ENCODE measurements at regions not wholly inside any gene's neighbourhood (a gene's known extent, or its start where the extent isn't known, plus 50 kb on each side); places are given as distances from the start of the nearest gene placed in this dataset.

DNA sequence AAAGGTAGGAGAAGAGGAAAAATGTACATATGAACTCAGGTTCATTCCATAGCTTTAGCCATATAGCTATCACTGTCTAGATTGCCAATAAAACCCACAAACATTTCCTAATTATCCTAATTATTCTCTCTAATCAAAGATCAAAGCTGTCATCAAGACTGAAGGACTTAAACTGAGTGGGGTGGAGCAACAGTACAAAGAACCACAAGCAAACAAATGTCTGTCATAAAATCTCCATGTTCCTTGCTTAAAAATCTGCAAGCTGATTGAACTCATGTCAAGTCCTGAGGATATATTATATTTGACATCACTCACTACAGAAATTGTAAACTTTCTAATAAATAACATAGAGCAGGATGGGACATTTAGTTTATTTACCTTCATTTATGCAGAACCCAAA is 315.9 kb downstream of the SNX13 start:
- no peaks in the 10 kb centered on the region for H3K27me3 Mint-ChIP-seq
- H3K4me1 Mint-ChIP-seq: no peaks in the 10 kb centered on the region
- ATAC-seq (ENCODE audit: low read depth in 2 of 2) (no peak), DNase-seq (no peak)
- no peak overlapping the region for H3K4me3 Mint-ChIP-seq
- no peak overlapping the region for H3K27ac Mint-ChIP-seq
- H3K36me3 Mint-ChIP-seq: no peaks in the 10 kb centered on the region
- peaks cover 0 to 4% (median 0%) of the 10 kb centered on the region in 7 donors for H3K9me3 Mint-ChIP-seq

DNA sequence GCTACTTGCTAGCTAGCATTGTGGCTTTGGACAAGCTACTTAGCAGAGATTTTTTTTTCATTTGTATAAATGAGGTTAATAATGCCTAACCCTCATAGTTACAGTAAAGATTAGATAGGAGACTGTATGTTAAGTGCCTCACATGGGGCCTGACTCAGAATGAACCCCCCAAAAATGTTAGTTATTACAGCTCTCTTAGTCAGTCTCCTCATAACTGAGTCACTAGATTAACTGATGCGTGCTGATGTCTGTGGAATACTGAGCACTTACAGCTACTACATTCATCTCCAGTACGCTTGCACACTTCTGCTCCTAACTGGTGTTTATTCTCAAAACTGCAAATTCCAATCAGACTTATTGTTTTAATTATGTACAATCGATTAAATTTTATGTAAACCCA is 315.3 kb downstream of the SNX13 start:
- Mint-ChIP-seq H3K9me3 (peaks cover 0 to 4% (median 0%) of the 10 kb centered on the region in 7 donors), H3K27me3 (no peaks in the 10 kb centered on the region), H3K4me1 (no peaks in the 10 kb centered on the region), H3K36me3 (no peaks in the 10 kb centered on the region), H3K27ac (no peak overlapping the region), H3K4me3 (no peak overlapping the region)
- DNase-seq: no peak
- ATAC-seq (ENCODE audit: low read depth in 2 of 2): no peak

- no peak overlapping the region for H3K27ac Mint-ChIP-seq
- H3K36me3 Mint-ChIP-seq: no peaks in the 10 kb centered on the region
- peaks cover 0 to 2% (median 0%) of the 10 kb centered on the region in 7 donors for H3K9me3 Mint-ChIP-seq
- H3K4me3 Mint-ChIP-seq: no peak overlapping the region
- no peak for DNase-seq
- H3K4me1 Mint-ChIP-seq: no peaks in the 10 kb centered on the region
- no peaks in the 10 kb centered on the region for H3K27me3 Mint-ChIP-seq
- no peak for ATAC-seq (ENCODE audit: low read depth in 2 of 2)
Observed at GRCh38 chr7:17626235-17626634, 314.1 kb downstream of the SNX13 start.

DNA sequence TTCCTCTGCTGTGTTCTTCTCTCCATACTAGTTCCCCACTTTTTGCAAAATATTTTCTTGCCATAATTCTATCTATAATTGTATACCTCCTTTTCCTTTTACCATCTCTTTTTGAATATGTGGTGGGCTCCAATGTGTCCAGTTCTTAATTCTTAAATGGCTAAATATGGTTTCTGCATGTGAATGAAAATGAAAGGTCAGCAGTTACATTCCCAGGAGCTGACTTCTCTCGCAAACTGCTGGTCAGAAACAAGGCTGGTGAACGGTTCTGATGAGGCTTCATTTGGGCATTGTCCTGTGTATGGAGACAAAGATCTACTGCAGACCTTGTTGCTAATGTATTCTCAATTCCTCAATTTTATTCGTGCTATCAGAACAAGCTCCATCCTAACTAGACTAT is 309.2 kb downstream of the SNX13 start:
- Mint-ChIP-seq H3K9me3 (peaks cover 0 to 3% (median 0%) of the 10 kb centered on the region in 7 donors), H3K4me1 (no peaks in the 10 kb centered on the region), H3K27me3 (no peaks in the 10 kb centered on the region), H3K4me3 (no peak overlapping the region), H3K36me3 (no peaks in the 10 kb centered on the region), H3K27ac (no peak overlapping the region)
- ATAC-seq (ENCODE audit: low read depth in 2 of 2): no peak
- no peak for DNase-seq

DNA sequence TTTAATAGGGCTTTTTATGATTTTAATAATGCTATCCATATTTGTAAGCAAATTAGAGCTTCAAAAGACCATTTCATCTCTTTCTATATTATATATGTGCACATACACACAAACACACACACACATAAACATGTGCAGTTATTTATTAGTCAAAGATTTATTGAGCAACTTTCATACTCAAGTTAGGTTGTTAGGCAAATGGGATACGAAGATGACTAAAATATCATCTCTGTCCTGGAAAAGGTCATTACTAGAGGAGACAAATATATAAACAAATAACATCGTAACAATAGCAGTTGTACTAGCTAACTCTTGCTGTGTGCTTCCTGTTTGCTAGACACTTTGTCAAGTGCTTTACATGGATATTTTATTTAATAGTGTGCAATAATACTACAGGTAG is 307.9 kb downstream of the SNX13 start:
- H3K27me3 Mint-ChIP-seq: peaks cover 0 to 5% (median 0%) of the 10 kb centered on the region in 3 donors
- ATAC-seq (ENCODE audit: low read depth in 2 of 2) (no peak), DNase-seq (no peak)
- no peak overlapping the region for H3K27ac Mint-ChIP-seq
- no peaks in the 10 kb centered on the region for H3K4me1 Mint-ChIP-seq
- peaks cover 0 to 3% (median 0%) of the 10 kb centered on the region in 7 donors for H3K9me3 Mint-ChIP-seq
- H3K36me3 Mint-ChIP-seq: no peaks in the 10 kb centered on the region
- H3K4me3 Mint-ChIP-seq: no peak overlapping the region

DNA sequence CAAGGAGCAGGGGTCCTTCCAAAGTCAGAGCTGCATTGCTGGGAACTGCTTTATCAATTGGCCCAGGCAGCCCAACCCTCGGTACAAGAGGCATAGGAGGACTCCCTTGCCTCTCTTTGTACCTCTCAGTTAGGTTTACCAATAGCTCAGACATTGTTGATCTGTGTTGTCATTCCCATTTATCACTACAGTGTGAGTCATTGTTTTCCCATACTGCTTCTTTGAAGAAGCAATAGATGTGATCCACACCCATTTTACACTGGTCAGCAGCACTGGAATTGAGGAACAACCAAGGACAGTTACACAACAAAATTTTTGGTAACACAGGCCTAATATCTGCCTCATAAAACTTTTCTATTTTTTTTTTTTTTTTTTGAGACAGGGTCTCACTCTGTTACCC is 307.2 kb downstream of the SNX13 start:
- ATAC-seq (ENCODE audit: low read depth in 2 of 2): no peak
- no peak overlapping the region for H3K4me3 Mint-ChIP-seq
- H3K27me3 Mint-ChIP-seq: peaks cover 0 to 9% (median 0%) of the 10 kb centered on the region in 3 donors
- no peak overlapping the region for H3K27ac Mint-ChIP-seq
- DNase-seq: no peak
- no peaks in the 10 kb centered on the region for H3K4me1 Mint-ChIP-seq
- peaks cover 0 to 3% (median 0%) of the 10 kb centered on the region in 7 donors for H3K9me3 Mint-ChIP-seq
- no peaks in the 10 kb centered on the region for H3K36me3 Mint-ChIP-seq

DNA sequence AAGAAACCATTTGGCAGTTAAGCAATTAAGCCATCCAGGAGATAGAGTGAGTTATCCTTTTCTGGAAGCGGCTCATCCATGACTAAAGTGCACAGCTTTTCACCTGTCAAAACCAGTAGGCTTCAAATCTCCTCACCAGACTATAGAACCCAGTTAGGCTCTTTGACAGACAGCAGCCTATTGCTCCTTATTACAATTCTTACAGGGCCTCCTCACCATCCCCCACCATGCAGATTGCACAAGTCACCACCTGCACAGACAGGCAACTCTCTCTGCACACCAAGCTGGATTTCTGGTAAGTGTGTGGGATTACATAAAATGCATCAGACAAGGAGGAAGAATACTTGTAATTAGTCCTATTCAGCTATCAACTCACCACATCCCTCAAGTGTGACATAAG is 301.6 kb downstream of the SNX13 start:
- DNase-seq: no peak
- Mint-ChIP-seq H3K9me3 (peaks cover 1 to 10% (median 6%) of the 10 kb centered on the region in 7 donors), H3K4me3 (no peak overlapping the region), H3K36me3 (peaks cover 6 to 8% of the 10 kb centered on the region in 2 donors), H3K4me1 (no peaks in the 10 kb centered on the region), H3K27me3 (peaks cover 0 to 9% (median 4%) of the 10 kb centered on the region in 3 donors), H3K27ac (no peak overlapping the region)
- no peak for ATAC-seq (ENCODE audit: low read depth in 2 of 2)

DNA sequence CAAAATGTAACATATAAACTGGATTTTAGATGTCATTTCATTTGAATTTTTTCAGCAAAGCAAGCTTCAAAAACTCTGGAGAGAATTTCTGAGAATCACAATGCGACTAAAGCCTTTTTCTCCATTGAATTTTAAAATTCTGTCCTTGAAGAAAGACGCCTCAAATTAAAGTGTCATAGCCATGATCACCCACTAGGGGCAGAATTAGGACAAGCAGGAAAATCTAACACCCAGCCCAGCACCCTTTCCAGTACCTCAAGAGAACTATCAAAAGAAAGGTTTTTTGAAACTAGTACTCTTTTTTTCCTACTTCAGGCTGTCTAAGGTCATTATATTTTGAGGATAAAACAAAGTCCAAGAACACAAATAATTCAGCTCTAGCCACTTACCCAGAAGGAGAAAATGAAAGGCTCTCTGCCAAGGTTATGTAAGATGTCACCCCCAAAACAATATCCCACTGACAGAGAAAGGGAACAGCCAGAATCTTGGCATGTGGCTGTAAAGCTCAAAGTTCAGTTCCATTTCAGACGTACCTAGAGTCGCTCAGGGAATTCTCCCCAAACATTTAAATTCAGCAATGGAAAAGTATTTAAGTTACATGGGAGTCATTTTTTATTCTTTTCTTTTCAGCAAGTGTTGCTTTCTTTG is 299.4 kb downstream of the SNX13 start:
- Mint-ChIP-seq H3K36me3 (peaks cover 6 to 8% of the 10 kb centered on the region in 2 donors), H3K27ac (no peak overlapping the region), H3K4me3 (no peak overlapping the region), H3K27me3 (peaks cover 0 to 9% (median 4%) of the 10 kb centered on the region in 3 donors), H3K9me3 (peaks cover 0 to 20% (median 11%) of the 10 kb centered on the region in 7 donors), H3K4me1 (no peaks in the 10 kb centered on the region)
- ATAC-seq (ENCODE audit: low read depth in 2 of 2): no peak
- peak; percentile 7 for DNase-seq

DNA sequence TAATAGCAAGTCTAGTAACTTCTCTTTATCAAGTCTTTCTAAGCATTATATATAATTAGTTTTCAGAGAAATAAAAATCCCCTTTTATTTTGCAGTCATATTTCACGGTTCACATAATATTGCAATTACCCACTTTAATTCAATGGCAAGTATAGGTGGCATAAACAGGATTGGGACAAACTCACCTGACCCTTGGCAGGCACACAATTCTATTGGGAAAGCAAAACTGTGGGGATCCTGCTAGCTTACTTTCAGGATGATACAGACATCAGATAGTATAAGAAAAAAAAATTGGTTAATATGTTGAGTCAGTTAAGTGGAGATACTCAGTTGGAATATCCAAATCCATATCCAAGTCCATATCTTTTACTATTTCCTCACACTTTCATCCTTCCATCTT is 294.8 kb downstream of the SNX13 start:
- ATAC-seq (ENCODE audit: low read depth in 2 of 2): no peak
- Mint-ChIP-seq H3K36me3 (peaks cover 6 to 8% of the 10 kb centered on the region in 2 donors), H3K4me1 (no peaks in the 10 kb centered on the region), H3K27ac (no peak overlapping the region), H3K9me3 (peaks cover 0 to 20% (median 11%) of the 10 kb centered on the region in 7 donors), H3K4me3 (no peak overlapping the region), H3K27me3 (peaks cover 0 to 12% (median 4%) of the 10 kb centered on the region in 3 donors)
- DNase-seq: no peak

- H3K36me3 Mint-ChIP-seq: peaks cover 6 to 8% of the 10 kb centered on the region in 2 donors
- ATAC-seq (ENCODE audit: low read depth in 2 of 2) (no peak), DNase-seq (no peak)
- H3K27me3 Mint-ChIP-seq: peaks cover 0 to 12% (median 4%) of the 10 kb centered on the region in 3 donors
- no peak overlapping the region for H3K4me3 Mint-ChIP-seq
- peaks cover 0 to 20% (median 11%) of the 10 kb centered on the region in 7 donors for H3K9me3 Mint-ChIP-seq
- peak overlapping the region in 1 of 6 donors; percentile 36 for H3K27ac Mint-ChIP-seq
- H3K4me1 Mint-ChIP-seq: no peaks in the 10 kb centered on the region
Observed at GRCh38 chr7:17646253-17646956, 293.9 kb downstream of the SNX13 start.

- no peaks in the 10 kb centered on the region for H3K36me3 Mint-ChIP-seq
- H3K27ac Mint-ChIP-seq: no peak overlapping the region
- H3K9me3 Mint-ChIP-seq: no peaks in the 10 kb centered on the region
- no peak for DNase-seq
- no peaks in the 10 kb centered on the region for H3K4me1 Mint-ChIP-seq
- no peak for ATAC-seq (ENCODE audit: low read depth in 2 of 2)
- H3K4me3 Mint-ChIP-seq: no peak overlapping the region
- peaks cover 0 to 12% (median 0%) of the 10 kb centered on the region in 3 donors for H3K27me3 Mint-ChIP-seq
Observed at GRCh38 chr7:17651341-17651740, 289.0 kb downstream of the SNX13 start.

GRCh38 chr7:17651863-17652385 is 288.4 kb downstream of the SNX13 start:
- DNase-seq (no peak), ATAC-seq (ENCODE audit: low read depth in 2 of 2) (no peak)
- Mint-ChIP-seq H3K27ac (no peak overlapping the region), H3K9me3 (no peaks in the 10 kb centered on the region), H3K27me3 (peaks cover 0 to 12% (median 0%) of the 10 kb centered on the region in 3 donors), H3K4me3 (no peak overlapping the region), H3K36me3 (no peaks in the 10 kb centered on the region), H3K4me1 (no peaks in the 10 kb centered on the region)

GRCh38 chr7:17654940-17655339 is 285.4 kb downstream of the SNX13 start:
- H3K9me3 Mint-ChIP-seq: peaks cover 0 to 5% (median 0%) of the 10 kb centered on the region in 7 donors
- H3K27me3 Mint-ChIP-seq: peaks cover 0 to 6% (median 0%) of the 10 kb centered on the region in 3 donors
- no peak for ATAC-seq (ENCODE audit: low read depth in 2 of 2)
- no peaks in the 10 kb centered on the region for H3K4me1 Mint-ChIP-seq
- no peaks in the 10 kb centered on the region for H3K36me3 Mint-ChIP-seq
- DNase-seq: no peak
- no peak overlapping the region for H3K4me3 Mint-ChIP-seq
- H3K27ac Mint-ChIP-seq: no peak overlapping the region

DNA sequence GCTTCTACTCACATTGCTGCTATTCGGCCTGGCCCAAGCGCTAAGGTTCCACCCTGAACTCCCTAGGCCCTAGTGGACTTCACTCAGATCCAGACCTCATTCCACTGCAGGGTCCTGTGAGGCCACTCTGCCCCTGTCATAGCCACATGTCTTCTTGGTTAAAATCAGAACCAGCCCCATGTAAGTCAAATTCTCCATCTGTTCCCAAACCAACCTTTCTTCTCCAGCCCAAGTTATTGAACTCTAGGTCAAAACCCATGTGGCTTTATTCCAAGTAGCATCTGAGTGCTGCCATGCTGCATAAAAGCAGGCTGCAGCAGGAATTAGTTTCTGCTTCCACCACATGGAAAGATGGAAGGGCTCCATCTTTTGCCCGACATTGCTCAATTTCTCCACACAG is 281.2 kb downstream of the SNX13 start:
- DNase-seq (no peak), ATAC-seq (ENCODE audit: low read depth in 2 of 2) (no peak)
- Mint-ChIP-seq H3K27ac (no peak overlapping the region), H3K4me1 (no peaks in the 10 kb centered on the region), H3K27me3 (no peaks in the 10 kb centered on the region), H3K9me3 (peaks cover 0 to 5% (median 0%) of the 10 kb centered on the region in 7 donors), H3K36me3 (no peaks in the 10 kb centered on the region), H3K4me3 (no peak overlapping the region)

Data from naive B cell (primary cell).